HG03442 (cell line): ENCODE measurements at regions not wholly inside any gene's neighbourhood (a gene's known extent, or its start where the extent isn't known, plus 50 kb on each side); places are given as distances from the start of the nearest gene placed in this dataset.
"Not testable (repeated sequence)": the region's sequence is repeated elsewhere in the genome, so short reads cannot be mapped to it uniquely, and the experiment has no call there.

Experiments
- ATAC-seq: cut with Tn5 transposase; IDR thresholded peaks from one replicate; pipeline ENCODE4 v1.9.1; 2021; ENCODE audit warnings: mild to moderate bottlenecking, moderate library complexity; ENCODE audit not compliant: unreplicated experiment

GRCh38 chr6:167661552-167662044 lies 165.1 kb upstream of the AFDN start:
- ATAC-seq = no peak

GRCh38 chr6:167662075-167662880 lies 164.4 kb upstream of the AFDN start:
- ATAC-seq = no peak

GRCh38 chr6:167662881-167663205 lies 163.9 kb upstream of the AFDN start:
- no peak for ATAC-seq

- ATAC-seq = no peak
Measured at GRCh38 chr6:167663316-167663715, 163.4 kb upstream of the AFDN start.

GRCh38 chr6:167663784-167664443 lies 162.8 kb upstream of the AFDN start:
- no peak for ATAC-seq

GRCh38 chr6:167664678-167665660 lies 161.7 kb upstream of the AFDN start:
- ATAC-seq = no peak

GRCh38 chr6:167665698-167666330 lies 160.9 kb upstream of the AFDN start:
- ATAC-seq = no peak

GRCh38 chr6:167666571-167667203 lies 160.0 kb upstream of the AFDN start:
- ATAC-seq = no peak

- ATAC-seq = no peak
Measured at GRCh38 chr6:167667204-167668018, 159.3 kb upstream of the AFDN start.

GRCh38 chr6:167668019-167668753 lies 158.5 kb upstream of the AFDN start:
- no peak for ATAC-seq

- no peak for ATAC-seq
Measured at GRCh38 chr6:167668754-167669552, 157.8 kb upstream of the AFDN start.

GRCh38 chr6:167669553-167669849 lies 157.2 kb upstream of the AFDN start:
- ATAC-seq = no peak

- ATAC-seq = no peak
Measured at GRCh38 chr6:167669870-167670802, 156.6 kb upstream of the AFDN start.

- ATAC-seq = no peak
Measured at GRCh38 chr6:167670938-167671338, 155.8 kb upstream of the AFDN start.

GRCh38 chr6:167671379-167671976 lies 155.2 kb upstream of the AFDN start:
- ATAC-seq = not testable (repeated sequence)

- ATAC-seq = no peak
Measured at GRCh38 chr6:167671977-167672687, 154.6 kb upstream of the AFDN start.
